Breast epithelium (tissue), 4 donors: ENCODE measurements at regions not wholly inside any gene's neighbourhood (a gene's known extent, or its start where the extent isn't known, plus 50 kb on each side); places are given as distances from the start of the nearest gene placed in this dataset.
"Not testable (repeated sequence)": the region's sequence is repeated elsewhere in the genome, so short reads cannot be mapped to it uniquely, and the experiment has no call there.

ENCODE experiments used
- DNase-seq, 2 donors: peaks; one replicate each; pipeline ENCODE4 v3.0.0-alpha.2; 2019; ENCODE audit warnings: low spot score in 2 of 2
- H3K27ac ChIP-seq, 2 donors: fragments of 200-600 bp; sonication (generic) in 1 of 2; one replicate each; pipeline ENCODE4 v1.5.1; 2016 to 2019; ENCODE audit warnings: mild to moderate bottlenecking in 1 of 2
- H3K27me3 ChIP-seq, 2 donors: fragments of 200-600 bp; sonication (generic) in 1 of 2; one replicate each; pipeline versions ENCODE4 v1.5.1 to v1.6.0; 2017 to 2019; ENCODE audit warnings: control low read depth in 1 of 2, mild to moderate bottlenecking in 1 of 2
- H3K36me3 ChIP-seq: fragments of 200-600 bp; one replicate; pipeline ENCODE4 v1.5.1; 2019
- H3K4me1 ChIP-seq, 2 donors: fragments of 200-600 bp; sonication (generic); one replicate each; pipeline ENCODE4 v1.5.1; 2016 to 2019; ENCODE audit warnings: control low read depth in 1 of 2
- H3K4me3 ChIP-seq, 3 donors: fragments of 200-600 bp; sonication (generic); 1 replicate in 2 of 3; 2 replicates in 1 of 3; pipeline ENCODE4 v1.5.1; 2016 to 2019; ENCODE audit warnings: mild to moderate bottlenecking in 3 of 3, moderate library complexity in 2 of 3
- H3K9me3 ChIP-seq, 2 donors: fragments of 200-600 bp; sonication (generic) in 1 of 2; one replicate each; pipeline ENCODE4 v1.5.1; 2016 to 2019; ENCODE audit warnings: control low read depth in 1 of 2
- POLR2A ChIP-seq: fragments of 450-650 bp; IDR thresholded peaks from one replicate; pipeline ENCODE4 v1.6.1; 2016; ENCODE audit warnings: antibody characterized with exemption, mild to moderate bottlenecking, moderate library complexity
- POLR2AphosphoS5 ChIP-seq, 3 donors: sonication (generic); formaldehyde crosslinking; IDR thresholded peaks; one replicate each; pipeline ENCODE4 v1.6.1; 2017; ENCODE audit warnings: antibody characterized with exemption in 3 of 3
- intact Hi-C: fragments of 100-400 bp; cut with DNase I; formaldehyde crosslinking; loops from one replicate; pipeline ENCODE4 v1.15.1; 2023; ENCODE audit warnings: low total_unique reads
- TF ChIP-seq, protein P1 (sequence below), 3 donors: fragments of 450-650 bp; IDR thresholded peaks; one replicate each; pipeline ENCODE4 v1.5.1; 2016 to 2017; ENCODE audit warnings: antibody characterized with exemption in 3 of 3, mild to moderate bottlenecking in 3 of 3, moderate library complexity in 3 of 3

DNA sequence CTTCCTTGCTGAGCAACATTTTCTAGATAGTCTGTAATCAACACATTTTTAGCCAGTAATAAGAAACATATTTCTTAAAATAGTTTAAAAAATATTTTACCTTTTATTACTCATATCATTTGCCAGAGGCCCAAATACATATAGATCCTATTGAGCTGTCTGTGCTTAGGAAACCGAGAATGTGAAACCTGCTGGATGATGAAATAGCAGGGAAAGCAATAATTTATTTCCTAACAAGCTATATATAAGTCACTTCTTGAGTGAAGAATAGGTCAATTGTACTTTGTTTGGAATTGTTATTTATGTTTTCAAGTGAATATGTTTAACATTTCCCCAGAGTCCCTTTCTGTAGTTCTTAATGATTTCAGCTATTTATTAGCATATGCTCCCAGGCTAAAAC, 339.9 kb upstream of the TMPRSS15 start:
- Histone ChIP-seq H3K27me3 (no peaks in the 10 kb centered on the region), H3K9me3 (no peaks in the 10 kb centered on the region), H3K4me1 (no peaks in the 10 kb centered on the region), H3K4me3 (no peak overlapping the region), H3K27ac (no peak overlapping the region), H3K36me3 (peaks cover 4% of the 10 kb centered on the region)
- intact Hi-C loops: no loop called here
- TF ChIP-seq, protein P1, sequence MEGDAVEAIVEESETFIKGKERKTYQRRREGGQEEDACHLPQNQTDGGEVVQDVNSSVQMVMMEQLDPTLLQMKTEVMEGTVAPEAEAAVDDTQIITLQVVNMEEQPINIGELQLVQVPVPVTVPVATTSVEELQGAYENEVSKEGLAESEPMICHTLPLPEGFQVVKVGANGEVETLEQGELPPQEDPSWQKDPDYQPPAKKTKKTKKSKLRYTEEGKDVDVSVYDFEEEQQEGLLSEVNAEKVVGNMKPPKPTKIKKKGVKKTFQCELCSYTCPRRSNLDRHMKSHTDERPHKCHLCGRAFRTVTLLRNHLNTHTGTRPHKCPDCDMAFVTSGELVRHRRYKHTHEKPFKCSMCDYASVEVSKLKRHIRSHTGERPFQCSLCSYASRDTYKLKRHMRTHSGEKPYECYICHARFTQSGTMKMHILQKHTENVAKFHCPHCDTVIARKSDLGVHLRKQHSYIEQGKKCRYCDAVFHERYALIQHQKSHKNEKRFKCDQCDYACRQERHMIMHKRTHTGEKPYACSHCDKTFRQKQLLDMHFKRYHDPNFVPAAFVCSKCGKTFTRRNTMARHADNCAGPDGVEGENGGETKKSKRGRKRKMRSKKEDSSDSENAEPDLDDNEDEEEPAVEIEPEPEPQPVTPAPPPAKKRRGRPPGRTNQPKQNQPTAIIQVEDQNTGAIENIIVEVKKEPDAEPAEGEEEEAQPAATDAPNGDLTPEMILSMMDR (IDR thresholded peaks at IDR 0.05): no peak
- no peak for TF ChIP-seq POLR2AphosphoS5 (IDR thresholded peaks at IDR 0.05)
- no peak for TF ChIP-seq POLR2A
- no peak for DNase-seq

DNA sequence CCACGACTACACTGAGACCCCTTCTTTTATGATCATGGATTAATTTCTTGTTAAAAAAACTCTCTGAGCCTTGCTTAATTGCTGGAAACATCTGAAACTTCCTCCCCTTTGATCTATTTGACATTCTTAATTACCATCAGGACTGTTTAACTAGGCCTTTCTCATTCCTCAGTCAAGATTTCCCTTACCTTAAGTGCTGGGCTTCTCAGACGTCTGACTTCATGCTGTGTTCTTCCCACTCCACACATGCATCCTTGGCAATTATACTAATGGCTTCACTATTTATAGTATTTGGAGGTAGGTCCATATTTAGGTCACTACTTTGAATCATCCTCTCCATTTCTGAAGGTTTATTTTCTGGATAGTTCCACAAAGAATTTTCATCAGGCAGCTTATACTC, 341.3 kb upstream of the TMPRSS15 start:
- intact Hi-C loops: no loop called here
- Histone ChIP-seq H3K4me1 (no peaks in the 10 kb centered on the region), H3K27me3 (no peaks in the 10 kb centered on the region), H3K36me3 (peaks cover 4% of the 10 kb centered on the region), H3K4me3 (no peak overlapping the region), H3K27ac (no peak overlapping the region), H3K9me3 (no peaks in the 10 kb centered on the region)
- TF ChIP-seq POLR2A (no peak), POLR2AphosphoS5 (IDR thresholded peaks at IDR 0.05) (no peak)
- TF ChIP-seq, protein P1 (IDR thresholded peaks at IDR 0.05): no peak
- DNase-seq: no peak

DNA sequence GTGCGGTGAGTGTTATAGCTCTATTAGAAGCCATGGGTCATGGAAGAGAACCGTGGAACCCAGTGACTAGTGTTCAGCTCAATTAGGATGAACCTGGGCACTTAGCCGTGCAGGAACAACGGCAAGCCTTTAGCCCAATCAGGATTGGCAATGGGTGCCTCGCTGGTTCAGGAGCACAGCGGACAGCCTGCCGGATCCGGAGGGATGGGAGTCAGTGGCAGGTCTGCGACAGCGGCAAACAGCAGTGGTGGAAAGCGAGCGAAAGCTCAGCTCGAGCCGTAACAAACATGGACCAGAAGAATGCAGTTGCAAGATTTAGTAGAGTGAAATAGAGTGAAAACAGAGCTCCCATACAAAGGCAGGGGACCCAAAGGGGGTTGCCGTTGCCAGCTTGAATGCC, 349.3 kb upstream of the TMPRSS15 start:
- H3K36me3 ChIP-seq, H3K9me3 ChIP-seq, intact Hi-C loops, H3K27ac ChIP-seq, DNase-seq, H3K27me3 ChIP-seq, H3K4me3 ChIP-seq, H3K4me1 ChIP-seq: not testable (repeated sequence)

DNA sequence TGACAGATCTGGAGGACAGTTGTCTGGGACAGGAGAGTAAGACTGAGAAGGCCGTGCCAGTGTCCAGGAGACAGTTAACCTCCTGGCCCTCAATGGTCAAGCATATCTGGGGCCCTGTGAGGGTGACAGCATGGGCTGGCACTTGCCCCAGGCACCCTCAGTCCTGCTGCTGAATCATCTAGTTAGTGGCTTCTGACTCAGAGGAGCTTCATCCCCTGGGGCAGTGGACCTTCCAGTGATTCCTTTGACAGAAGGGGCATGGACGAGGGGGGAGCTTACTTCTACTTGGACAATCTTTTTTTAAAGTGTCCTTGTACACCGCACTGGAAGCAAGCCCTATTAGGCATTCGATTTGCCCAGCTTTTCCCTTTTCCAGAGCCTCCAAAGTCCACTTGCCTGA, 352.7 kb upstream of the TMPRSS15 start:
- H3K36me3 ChIP-seq, DNase-seq, H3K4me3 ChIP-seq, H3K4me1 ChIP-seq, H3K27me3 ChIP-seq, H3K27ac ChIP-seq, H3K9me3 ChIP-seq, intact Hi-C loops: not testable (repeated sequence)

DNA sequence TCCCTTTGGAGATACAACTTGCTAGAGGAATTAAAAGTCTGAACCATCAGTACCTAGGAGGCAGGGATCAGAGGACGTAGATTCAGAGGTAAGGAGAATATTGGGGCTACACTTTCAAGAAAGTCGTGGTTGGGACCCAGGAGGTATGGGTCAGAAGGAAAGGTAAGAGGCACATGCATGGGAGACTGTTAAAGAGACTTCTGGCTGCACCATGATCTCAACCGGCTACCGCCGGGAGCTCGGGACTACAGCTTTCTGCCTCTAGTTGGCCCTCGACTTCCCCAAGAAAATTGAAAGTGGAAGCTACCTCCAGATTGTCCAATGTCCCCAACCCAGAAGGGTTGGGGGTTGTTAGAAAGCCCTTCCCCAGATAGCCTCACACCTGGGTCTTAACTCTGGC, 355.7 kb upstream of the TMPRSS15 start:
- H3K4me1 ChIP-seq: no peaks in the 10 kb centered on the region
- H3K4me3 ChIP-seq: no peak overlapping the region
- intact Hi-C loops: no loop called here
- H3K9me3 ChIP-seq: no peaks in the 10 kb centered on the region
- no peaks in the 10 kb centered on the region for H3K27me3 ChIP-seq
- no peaks in the 10 kb centered on the region for H3K36me3 ChIP-seq
- TF ChIP-seq POLR2AphosphoS5 (IDR thresholded peaks at IDR 0.05) (no peak), POLR2A (no peak)
- TF ChIP-seq, protein P1 (IDR thresholded peaks at IDR 0.05): no peak
- no peak overlapping the region for H3K27ac ChIP-seq
- DNase-seq: no peak

DNA sequence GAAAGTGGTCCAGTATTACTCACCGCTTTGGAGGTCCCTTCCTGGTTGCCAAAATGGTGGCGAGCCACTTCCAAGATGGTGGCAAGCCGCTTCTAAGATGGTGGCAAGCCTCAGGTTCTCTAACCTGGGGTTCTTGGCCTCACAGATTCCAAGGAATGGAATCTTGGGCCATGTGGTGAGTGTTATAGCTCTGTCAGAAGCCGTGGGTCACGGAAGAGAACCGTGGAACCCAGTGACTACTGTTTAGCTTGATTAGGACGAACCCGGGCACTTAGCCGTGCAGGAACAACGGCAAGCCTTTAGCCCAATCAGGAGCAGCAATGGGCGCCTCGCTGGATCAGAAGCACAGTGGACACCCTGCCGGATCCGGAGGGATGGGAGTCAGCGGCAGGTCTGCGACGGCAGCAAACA, 356.2 kb upstream of the TMPRSS15 start:
- TF ChIP-seq POLR2A (no peak), POLR2AphosphoS5 (IDR thresholded peaks at IDR 0.05) (no peak)
- TF ChIP-seq, protein P1 (IDR thresholded peaks at IDR 0.05): no peak
- no peak overlapping the region for H3K4me3 ChIP-seq
- H3K27me3 ChIP-seq: no peaks in the 10 kb centered on the region
- no peak overlapping the region for H3K27ac ChIP-seq
- H3K4me1 ChIP-seq: no peaks in the 10 kb centered on the region
- H3K9me3 ChIP-seq: no peaks in the 10 kb centered on the region
- intact Hi-C loops: no loop called here
- H3K36me3 ChIP-seq: no peaks in the 10 kb centered on the region
- DNase-seq: no peak
